B cell (primary cell): ENCODE measurements at regions not wholly inside any gene's neighbourhood (a gene's known extent, or its start where the extent isn't known, plus 50 kb on each side); places are given as distances from the start of the nearest gene placed in this dataset.
A peak's percentile ranks its signal among the peaks of the same experiment; 100 is the strongest.

ENCODE experiments used
- ATAC-seq: fragments of 200-7000 bp; cut with Tn5 transposase; one replicate; pipeline ENCODE4 v1.10.0; 2021; ENCODE audit warnings: low read depth, mild to moderate bottlenecking, moderate number of reproducible peaks, moderate library complexity
- CTCF ChIA-PET: fragments of 350-600 bp; sonication (Branson Sonifier 250); formaldehyde crosslinking; loops from one replicate; lab custom pipeline; 2021; ENCODE audit warnings: antibody characterized with exemption, inconsistent platforms; lab: Charles Lee
- POLR2A ChIA-PET: fragments of 350-600 bp; sonication (Branson Sonifier 250); formaldehyde crosslinking; loops from one replicate; lab custom pipeline; 2021; ENCODE audit warnings: antibody characterized with exemption; lab: Charles Lee
- DNase-seq: peaks from one replicate; pipeline ENCODE4 v3.0.0; 2013
- H2AFZ ChIP-seq: 2 replicates; pipeline ENCODE4 v1.6.1; 2012; ENCODE audit warnings: mild to moderate bottlenecking, low read depth, low read length; ENCODE audit not compliant: insufficient read depth, poor library complexity, severe bottlenecking
- H3K27ac ChIP-seq, 2 donors: 1 replicate in 1 of 2; 2 replicates in 1 of 2; pipeline ENCODE4 v1.5.1; 2012 to 2013; ENCODE audit warnings: low read length in 2 of 2, mild to moderate bottlenecking in 2 of 2, moderate library complexity in 1 of 2
- H3K27me3 ChIP-seq, 4 experiments: fragments of 200-600 bp in 1 of 4; sonication (generic) in 1 of 4; replicated peaks in 1 of 4; 1 replicate in 2 of 4; 2 replicates in 2 of 4; pipeline versions ENCODE4 v1.6.1 to v1.7.0; 2013 to 2016; ENCODE audit warnings: low read length in 3 of 4, mild to moderate bottlenecking in 2 of 4, mixed read lengths in 1 of 4, moderate library complexity in 1 of 4; ENCODE audit not compliant: insufficient read depth in 4 of 4, control insufficient read depth in 3 of 4; ENCODE audit errors: control extremely low read depth in 1 of 4
- H3K36me3 ChIP-seq, 2 experiments: replicated peaks in 1 of 2; 1 replicate in 1 of 2; 2 replicates in 1 of 2; pipeline versions ENCODE4 v1.6.1 to v1.7.1; 2013; ENCODE audit warnings: low read length in 1 of 2; ENCODE audit not compliant: insufficient read depth in 2 of 2, control insufficient read depth in 1 of 2; ENCODE audit errors: control extremely low read depth in 1 of 2, extremely low read depth in 1 of 2
- H3K4me1 ChIP-seq, 2 donors: fragments of 200-600 bp in 1 of 2; sonication (generic) in 1 of 2; 1 replicate in 1 of 2; 2 replicates in 1 of 2; pipeline versions ENCODE4 v1.5.1 to v1.6.1; 2013 to 2017; ENCODE audit warnings: low read length in 2 of 2; ENCODE audit not compliant: control insufficient read depth in 2 of 2, insufficient read depth in 2 of 2
- H3K4me2 ChIP-seq: replicated peaks from 2 replicates; pipeline ENCODE3; 2012; ENCODE audit warnings: mild to moderate bottlenecking, low read depth, low read length; ENCODE audit not compliant: poor library complexity, severe bottlenecking
- H3K4me3 ChIP-seq, 5 experiments: fragments of 200-600 bp in 1 of 5; sonication (generic) in 1 of 5; 1 replicate in 3 of 5; 2 replicates in 2 of 5; pipeline versions ENCODE4 v1.5.1 to v1.7.0; 2011 to 2016; ENCODE audit warnings: low read length in 4 of 5, mild to moderate bottlenecking in 4 of 5, low read depth in 2 of 5, control low read depth in 1 of 5, moderate library complexity in 1 of 5; ENCODE audit not compliant: insufficient read depth in 1 of 5; ENCODE audit errors: control extremely low read depth in 1 of 5, extremely low read depth in 1 of 5
- H3K79me2 ChIP-seq: fragments of 200-600 bp; sonication (generic); one replicate; pipeline ENCODE4 v1.6.0; 2016; ENCODE audit warnings: low read length; ENCODE audit not compliant: control insufficient read depth, insufficient read depth
- H3K9ac ChIP-seq: fragments of 200-600 bp; sonication (generic); 2 replicates; pipeline ENCODE4 v1.6.1; 2017; ENCODE audit warnings: mild to moderate bottlenecking, low read length, moderate library complexity
- H3K9me3 ChIP-seq, 3 donors: one replicate each; pipeline versions ENCODE4 v1.6.1 to v1.7.1; 2013; ENCODE audit warnings: low read length in 2 of 3; ENCODE audit not compliant: control insufficient read depth in 2 of 3, insufficient read depth in 1 of 3; ENCODE audit errors: control extremely low read depth in 1 of 3
- H4K20me1 ChIP-seq: 2 replicates; pipeline ENCODE4 v1.6.0; 2012; ENCODE audit warnings: mild to moderate bottlenecking, low read length; ENCODE audit not compliant: insufficient read depth, control insufficient read depth, poor library complexity, severe bottlenecking
- H3K27ac Mint-ChIP-seq: one replicate; pipeline ENCODE4 v1.8.0; 2021; ENCODE audit warnings: mixed read lengths
- H3K27me3 Mint-ChIP-seq: one replicate; pipeline ENCODE4 v1.8.0; 2021; ENCODE audit warnings: mixed read lengths
- H3K4me1 Mint-ChIP-seq: one replicate; pipeline ENCODE4 v1.8.0; 2021; ENCODE audit warnings: mixed read lengths
- H3K4me3 Mint-ChIP-seq: one replicate; pipeline ENCODE4 v1.8.0; 2021; ENCODE audit warnings: mixed read lengths
- H3K9me3 Mint-ChIP-seq: one replicate; pipeline ENCODE4 v1.8.0; 2022; ENCODE audit warnings: mixed read lengths; ENCODE audit not compliant: insufficient read depth
- CTCF ChIP-seq: fragments of 200-600 bp; IDR thresholded peaks from one replicate; pipeline ENCODE4 v1.8.0; 2022; ENCODE audit warnings: antibody characterized with exemption, mild to moderate bottlenecking
- EZH2 ChIP-seq: IDR thresholded peaks from 2 replicates; pipeline ENCODE4 v1.6.1; 2012; ENCODE audit warnings: borderline replicate concordance, low read depth, mild to moderate bottlenecking, moderate library complexity, low read length; ENCODE audit not compliant: insufficient read depth, poor library complexity, severe bottlenecking
- WGBS: methylation state at CpG from one replicate; pipeline ENCODE4 v1.1.5; 2013; ENCODE audit warnings: missing lambda C conversion rate; ENCODE audit not compliant: insufficient coverage; 5-methylcytosine and 5-hydroxymethylcytosine counted together
- intact Hi-C: fragments of 100-400 bp; cut with micrococcal nuclease; formaldehyde crosslinking; loops from one replicate; pipeline ENCODE4 v1.10.0; 2022

- H3K4me1 Mint-ChIP-seq, result peaks cover 32% of the 10 kb centered on the region
- ChIA-PET CTCF (interaction anchor here (0.8 to 6.3 kb wide), 3 partner anchors 28 to 125 kb away, joined by 3 to 39 read pairs (median 15); no protein-coding TSS in a partner anchor), POLR2A (interaction anchor here (0.7 kb wide), 1 partner anchor 145 kb away, joined by 4 read pairs; no protein-coding TSS in a partner anchor)
- H3K79me2 ChIP-seq, result no peaks in the 10 kb centered on the region
- H3K9me3 ChIP-seq, result peaks cover 0 to 4% (median 0%) of the 10 kb centered on the region in 3 donors
- H3K27me3 ChIP-seq, result peaks cover 0 to 5% (median 0%) of the 10 kb centered on the region in 4 experiments
- no peaks in the 10 kb centered on the region for H3K27me3 Mint-ChIP-seq
- H4K20me1 ChIP-seq, result no peaks in the 10 kb centered on the region
- no peak overlapping the region for H3K4me3 Mint-ChIP-seq
- intact Hi-C loops, result loop anchor here (1.0 to 10.0 kb wide), 4 partner anchors 27 to 307 kb away; no protein-coding TSS in a partner anchor
- H3K36me3 ChIP-seq, result no peaks in the 10 kb centered on the region
- peaks cover 46 to 51% of the 10 kb centered on the region in 2 donors for H3K4me1 ChIP-seq
- H3K9me3 Mint-ChIP-seq, result no peaks in the 10 kb centered on the region
- DNase-seq (no peak), ATAC-seq (no peak)
- no peak overlapping the region for H3K4me3 ChIP-seq
- H3K9ac ChIP-seq, result no peak overlapping the region
- H3K27ac ChIP-seq, result no peak overlapping the region
- peak overlapping the region; percentile 70 for H3K4me2 ChIP-seq
- no peak for TF ChIP-seq CTCF
- TF ChIP-seq EZH2, result no peak
- 67% methylated on average over 26 of the region's 26 CpGs for WGBS
- no peak overlapping the region for H3K27ac Mint-ChIP-seq
- H2AFZ ChIP-seq, result peak overlapping the region; percentile 34
Observed at GRCh38 chr16:85302848-85303353, 190.6 kb upstream of the CIBAR2 start.

GRCh38 chr16:85303354-85303883, 191.1 kb upstream of the CIBAR2 start:
- Histone ChIP-seq H3K9ac (no peak overlapping the region), H3K9me3 (peaks cover 0 to 4% (median 0%) of the 10 kb centered on the region in 3 donors), H3K4me1 (peaks cover 51 to 56% of the 10 kb centered on the region in 2 donors), H3K27me3 (peaks cover 0 to 5% (median 0%) of the 10 kb centered on the region in 4 experiments), H4K20me1 (no peaks in the 10 kb centered on the region), H3K27ac (no peak overlapping the region), H3K79me2 (no peaks in the 10 kb centered on the region), H3K4me2 (peak overlapping the region; percentile 70), H2AFZ (peak overlapping the region; percentile 34), H3K36me3 (no peaks in the 10 kb centered on the region), H3K4me3 (peak overlapping the region in 1 of 5 experiments; percentile 15)
- intact Hi-C loops, result loop anchor here (1.0 to 10.0 kb wide), 4 partner anchors 27 to 307 kb away; no protein-coding TSS in a partner anchor
- H3K9me3 Mint-ChIP-seq, result no peaks in the 10 kb centered on the region
- 48% methylated on average over 30 of the region's 36 CpGs for WGBS
- TF ChIP-seq EZH2 (no peak), CTCF (peak; percentile 98)
- ATAC-seq, result peak; percentile 41
- no peak overlapping the region for H3K27ac Mint-ChIP-seq
- CTCF ChIA-PET, result interaction anchor here (1.6 to 6.3 kb wide), 4 partner anchors 27 to 125 kb away, joined by 4 to 39 read pairs (median 10); no protein-coding TSS in a partner anchor
- POLR2A ChIA-PET, result no interaction called here
- no peaks in the 10 kb centered on the region for H3K27me3 Mint-ChIP-seq
- H3K4me3 Mint-ChIP-seq, result peak overlapping the region; percentile 56
- peak; percentile 82 for DNase-seq
- peaks cover 38% of the 10 kb centered on the region for H3K4me1 Mint-ChIP-seq
